Panc1 (cell line): ENCODE measurements at regions not wholly inside any gene's neighbourhood (a gene's known extent, or its start where the extent isn't known, plus 50 kb on each side); places are given as distances from the start of the nearest gene placed in this dataset.

Source experiments
- ATAC-seq: fragments of 200-7000 bp; cut with Tn5 transposase; 2 replicates; pipeline ENCODE4 v1.9.1; 2020; ENCODE audit warnings: mild to moderate bottlenecking, moderate library complexity
- BruUV-seq: library from RNA; stranded (reverse); fragments of 400-500 nt; replicated peaks from 2 replicates; lab custom pipeline; 2021; lab: Mats Ljungman, UMichigan
- CTCF ChIA-PET: fragments of 300-600 bp; sonication (Branson Sonifier 250); formaldehyde crosslinking; loops from one replicate; lab custom pipeline; 2022; ENCODE audit warnings: antibody characterized with exemption; lab: Charles Lee
- POLR2A ChIA-PET: fragments of 300-600 bp; sonication (Branson Sonifier 250); formaldehyde crosslinking; loops from one replicate; lab custom pipeline; 2022; ENCODE audit warnings: antibody characterized with exemption; lab: Charles Lee
- DNase-seq: peaks from one replicate; pipeline ENCODE4 v3.0.0-alpha.2; 2010; ENCODE audit warnings: low read depth, low spot score
- H3K27ac ChIP-seq: 2 replicates; pipeline ENCODE4 v1.5.1; 2011; ENCODE audit warnings: mild to moderate bottlenecking, low read length, inconsistent platforms
- H3K27me3 ChIP-seq: fragments of 200-500 bp; sonication (Bioruptor generic); 2 replicates; pipeline ENCODE4 v1.6.0; 2014; ENCODE audit warnings: low read length, inconsistent platforms; ENCODE audit not compliant: control insufficient read depth, insufficient read depth
- H3K36me3 ChIP-seq: fragments of 200-500 bp; sonication (Bioruptor generic); 2 replicates; pipeline ENCODE4 v1.5.1; 2014; ENCODE audit warnings: inconsistent platforms, mild to moderate bottlenecking, low read length, moderate library complexity; ENCODE audit not compliant: control insufficient read depth, insufficient read depth
- H3K4me1 ChIP-seq: 2 replicates; pipeline ENCODE4 v1.5.1; 2011; ENCODE audit warnings: inconsistent platforms, mild to moderate bottlenecking, low read length, moderate library complexity; ENCODE audit not compliant: control insufficient read depth, insufficient read depth
- H3K4me3 ChIP-seq, 2 experiments: 2 replicates each; pipeline ENCODE4 v1.5.1; 2011 to 2012; ENCODE audit warnings: low read depth in 2 of 2, low read length in 2 of 2, mild to moderate bottlenecking in 2 of 2, inconsistent platforms in 1 of 2, moderate library complexity in 1 of 2
- H3K9me3 ChIP-seq: fragments of 200-500 bp; sonication (Bioruptor generic); 2 replicates; pipeline ENCODE4 v1.5.1; 2014; ENCODE audit warnings: low read depth, mild to moderate bottlenecking, inconsistent platforms, low read length, moderate library complexity; ENCODE audit not compliant: control insufficient read depth, insufficient read depth
- POLR2AphosphoS5 ChIP-seq: IDR thresholded peaks from 2 replicates; pipeline ENCODE4 v1.6.1; 2012; ENCODE audit warnings: mild to moderate bottlenecking, low read depth, low read length, moderate library complexity
- SIN3A ChIP-seq: IDR thresholded peaks from 2 replicates; pipeline ENCODE4 v1.6.1; 2012; ENCODE audit warnings: low read depth, mild to moderate bottlenecking, low read length, moderate library complexity, borderline replicate concordance; ENCODE audit not compliant: insufficient read depth
- TCF7L2 ChIP-seq: IDR thresholded peaks from 2 replicates; pipeline ENCODE4 v1.6.1; 2011; ENCODE audit warnings: mild to moderate bottlenecking, low read depth, low read length, inconsistent platforms
- in situ Hi-C: cut with HindIII; loops from 2 replicates; pipeline ENCODE4 v1.10.0; 2016; ENCODE audit warnings: low sequenced_read_pairs, low pct_unique_long_range_greater_than_20kb
- intact Hi-C: fragments of 100-400 bp; cut with micrococcal nuclease; formaldehyde crosslinking; loops from one replicate; pipeline ENCODE4 v1.10.0; 2022; ENCODE audit not compliant: unreplicated experiment
- TF ChIP-seq, protein P1 (sequence below): fragments of 450-650 bp; IDR thresholded peaks from 2 replicates; pipeline ENCODE4 v1.5.1; 2017; ENCODE audit warnings: mild to moderate bottlenecking
- TF ChIP-seq, protein P2 (sequence below), 2 experiments: IDR thresholded peaks; 2 replicates each; pipeline ENCODE4 v1.6.1; 2011 to 2012; ENCODE audit warnings: low read depth in 2 of 2, control low read depth in 1 of 2, low read length in 1 of 2, mild to moderate bottlenecking in 1 of 2, moderate library complexity in 1 of 2; ENCODE audit not compliant: insufficient read depth in 1 of 2

DNA sequence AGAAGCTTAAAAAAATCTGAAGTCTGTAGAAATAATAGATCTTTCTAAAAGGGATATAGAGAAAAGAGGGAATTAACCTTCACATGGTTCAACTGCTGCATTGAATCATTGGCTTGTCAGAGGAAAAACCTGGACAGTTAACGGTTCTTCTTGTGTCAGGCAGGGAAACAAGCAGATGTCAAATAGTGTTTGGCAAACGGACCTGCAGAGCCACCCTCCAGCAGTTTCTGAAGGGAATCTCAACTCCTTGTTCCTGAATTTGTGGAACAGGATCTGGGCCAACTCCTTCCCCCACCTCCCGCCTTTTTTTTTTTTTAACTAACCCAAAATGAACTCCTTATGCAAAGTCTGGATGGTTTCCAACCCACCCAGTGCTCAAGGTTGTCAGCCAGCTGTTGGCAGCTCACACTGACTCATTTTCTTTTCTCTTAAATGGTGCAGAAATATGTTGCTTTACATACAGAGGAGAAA lies 187.3 kb downstream of the CAND1 start:
- no peak for TF ChIP-seq TCF7L2
- no peak for TF ChIP-seq SIN3A
- TF ChIP-seq POLR2AphosphoS5: no peak
- TF ChIP-seq, protein P1, sequence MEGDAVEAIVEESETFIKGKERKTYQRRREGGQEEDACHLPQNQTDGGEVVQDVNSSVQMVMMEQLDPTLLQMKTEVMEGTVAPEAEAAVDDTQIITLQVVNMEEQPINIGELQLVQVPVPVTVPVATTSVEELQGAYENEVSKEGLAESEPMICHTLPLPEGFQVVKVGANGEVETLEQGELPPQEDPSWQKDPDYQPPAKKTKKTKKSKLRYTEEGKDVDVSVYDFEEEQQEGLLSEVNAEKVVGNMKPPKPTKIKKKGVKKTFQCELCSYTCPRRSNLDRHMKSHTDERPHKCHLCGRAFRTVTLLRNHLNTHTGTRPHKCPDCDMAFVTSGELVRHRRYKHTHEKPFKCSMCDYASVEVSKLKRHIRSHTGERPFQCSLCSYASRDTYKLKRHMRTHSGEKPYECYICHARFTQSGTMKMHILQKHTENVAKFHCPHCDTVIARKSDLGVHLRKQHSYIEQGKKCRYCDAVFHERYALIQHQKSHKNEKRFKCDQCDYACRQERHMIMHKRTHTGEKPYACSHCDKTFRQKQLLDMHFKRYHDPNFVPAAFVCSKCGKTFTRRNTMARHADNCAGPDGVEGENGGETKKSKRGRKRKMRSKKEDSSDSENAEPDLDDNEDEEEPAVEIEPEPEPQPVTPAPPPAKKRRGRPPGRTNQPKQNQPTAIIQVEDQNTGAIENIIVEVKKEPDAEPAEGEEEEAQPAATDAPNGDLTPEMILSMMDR: no peak
- TF ChIP-seq, protein P2, sequence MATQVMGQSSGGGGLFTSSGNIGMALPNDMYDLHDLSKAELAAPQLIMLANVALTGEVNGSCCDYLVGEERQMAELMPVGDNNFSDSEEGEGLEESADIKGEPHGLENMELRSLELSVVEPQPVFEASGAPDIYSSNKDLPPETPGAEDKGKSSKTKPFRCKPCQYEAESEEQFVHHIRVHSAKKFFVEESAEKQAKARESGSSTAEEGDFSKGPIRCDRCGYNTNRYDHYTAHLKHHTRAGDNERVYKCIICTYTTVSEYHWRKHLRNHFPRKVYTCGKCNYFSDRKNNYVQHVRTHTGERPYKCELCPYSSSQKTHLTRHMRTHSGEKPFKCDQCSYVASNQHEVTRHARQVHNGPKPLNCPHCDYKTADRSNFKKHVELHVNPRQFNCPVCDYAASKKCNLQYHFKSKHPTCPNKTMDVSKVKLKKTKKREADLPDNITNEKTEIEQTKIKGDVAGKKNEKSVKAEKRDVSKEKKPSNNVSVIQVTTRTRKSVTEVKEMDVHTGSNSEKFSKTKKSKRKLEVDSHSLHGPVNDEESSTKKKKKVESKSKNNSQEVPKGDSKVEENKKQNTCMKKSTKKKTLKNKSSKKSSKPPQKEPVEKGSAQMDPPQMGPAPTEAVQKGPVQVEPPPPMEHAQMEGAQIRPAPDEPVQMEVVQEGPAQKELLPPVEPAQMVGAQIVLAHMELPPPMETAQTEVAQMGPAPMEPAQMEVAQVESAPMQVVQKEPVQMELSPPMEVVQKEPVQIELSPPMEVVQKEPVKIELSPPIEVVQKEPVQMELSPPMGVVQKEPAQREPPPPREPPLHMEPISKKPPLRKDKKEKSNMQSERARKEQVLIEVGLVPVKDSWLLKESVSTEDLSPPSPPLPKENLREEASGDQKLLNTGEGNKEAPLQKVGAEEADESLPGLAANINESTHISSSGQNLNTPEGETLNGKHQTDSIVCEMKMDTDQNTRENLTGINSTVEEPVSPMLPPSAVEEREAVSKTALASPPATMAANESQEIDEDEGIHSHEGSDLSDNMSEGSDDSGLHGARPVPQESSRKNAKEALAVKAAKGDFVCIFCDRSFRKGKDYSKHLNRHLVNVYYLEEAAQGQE (IDR thresholded peaks at IDR 0.05; ENCODE audit: insufficient read depth in 1 of 2, low read depth in 2 of 2, low read length in 1 of 2): no peak
- POLR2A ChIA-PET: no interaction called here
- Histone ChIP-seq H3K27me3 (0 out of 2 replicates have a peak, but pooled peaks cover 4% of the 10 kb centered on the region), H3K27ac (no peak overlapping the region), H3K36me3 (no peaks in the 10 kb centered on the region), H3K4me1 (no peaks in the 10 kb centered on the region), H3K9me3 (no peaks in the 10 kb centered on the region), H3K4me3 (no peak overlapping the region)
- no peak for DNase-seq
- CTCF ChIA-PET: no interaction called here
- no peak for ATAC-seq
- in situ Hi-C loops: no loop called here
- no TSS peak for BruUV-seq
- intact Hi-C loops: no loop called here

DNA sequence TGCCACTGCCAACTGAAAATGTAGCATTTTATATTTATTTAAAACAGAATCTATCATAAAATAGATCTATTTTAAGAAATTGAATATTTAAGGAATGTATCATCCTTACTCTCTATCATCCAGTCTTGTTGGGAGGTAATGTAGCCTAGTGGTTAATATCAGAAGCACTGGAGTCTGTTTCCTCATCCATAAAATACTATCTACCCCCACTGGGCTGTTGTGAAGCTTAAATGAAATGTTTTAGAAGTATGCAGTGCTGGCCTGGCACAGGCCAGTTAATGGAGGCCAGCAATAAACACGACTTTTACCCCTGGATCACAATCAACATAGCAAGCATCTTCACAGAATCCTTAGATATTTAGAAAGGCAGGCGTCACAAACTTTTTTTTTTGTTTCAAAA lies 188.0 kb downstream of the CAND1 start:
- CTCF ChIA-PET: no interaction called here
- intact Hi-C loops: no loop called here
- no peak for ATAC-seq
- DNase-seq: no peak
- in situ Hi-C loops: no loop called here
- Histone ChIP-seq H3K27ac (no peak overlapping the region), H3K4me3 (no peak overlapping the region), H3K9me3 (no peaks in the 10 kb centered on the region), H3K36me3 (no peaks in the 10 kb centered on the region), H3K4me1 (no peaks in the 10 kb centered on the region), H3K27me3 (0 out of 2 replicates have a peak, but pooled peaks cover 4% of the 10 kb centered on the region)
- POLR2A ChIA-PET: no interaction called here
- no peak for TF ChIP-seq SIN3A
- TF ChIP-seq, protein P1: no peak
- no peak for TF ChIP-seq TCF7L2
- TF ChIP-seq, protein P2 (IDR thresholded peaks at IDR 0.05; ENCODE audit: insufficient read depth in 1 of 2, low read depth in 2 of 2, low read length in 1 of 2): no peak
- TF ChIP-seq POLR2AphosphoS5: no peak
- no TSS peak for BruUV-seq
